ENCODE measurements at regions not wholly inside any gene's neighbourhood (a gene's known extent, or its start where the extent isn't known, plus 50 kb on each side); places are given as distances from the start of the nearest gene placed in this dataset.

- H2BK5ac ChIP-seq (ENCODE audit: insufficient read length, low read length): no peak overlapping the region
- H3T11ph ChIP-seq (ENCODE audit: low read length): no peak overlapping the region
- H3K56ac ChIP-seq (ENCODE audit: insufficient read length, low read depth, low read length): no peak overlapping the region
- H3K79me1 ChIP-seq (ENCODE audit: insufficient read depth, low read depth, low read length, poor library complexity, severe bottlenecking): no peaks in the 10 kb centered on the region
- Mint-ChIP-seq H3K27me3 (ENCODE audit: low read depth) (no peaks in the 10 kb centered on the region), H3K4me3 (no peak overlapping the region), H3K36me3 (ENCODE audit: insufficient read depth in 1 of 3, low read depth in 3 of 3) (peaks cover 0 to 2% (median 0%) of the 10 kb centered on the region in 3 experiments; a peak in 2 of 7 replicates), H3K27ac (no peak overlapping the region), H3K9me3 (peaks cover 0 to 6% of the 10 kb centered on the region in 2 experiments; a peak in 3 of 5 replicates), H3K4me1 (no peaks in the 10 kb centered on the region)
- no peak overlapping the region for H4K91ac ChIP-seq (ENCODE audit: insufficient read length, low read depth, low read length)
- no peak overlapping the region for H4K5ac ChIP-seq (ENCODE audit: insufficient read length, low read depth, low read length)
- DNase-seq: no peak
- no peak overlapping the region for H2BK120ac ChIP-seq (ENCODE audit: low read depth, low read length, poor library complexity, severe bottlenecking)
- no peak overlapping the region for H3K18ac ChIP-seq (ENCODE audit: insufficient read length, low read depth, low read length)
- H2AK5ac ChIP-seq (ENCODE audit: insufficient read length, low read length): no peak overlapping the region
- H3K23ac ChIP-seq (ENCODE audit: insufficient read length, low read depth, low read length): no peak overlapping the region
- no peak overlapping the region for H3K9ac ChIP-seq (ENCODE audit: extremely low read depth, insufficient read length, low read length)
- H3K27ac ChIP-seq (ENCODE audit: insufficient read length, low read depth, low read length): no peak overlapping the region
- no peak overlapping the region for H2BK20ac ChIP-seq (ENCODE audit: low read depth, low read length, poor library complexity, severe bottlenecking)
- no peak overlapping the region for H4K8ac ChIP-seq (replicated peaks; ENCODE audit: insufficient read length, low read depth, low read length)
- H3K27me3 ChIP-seq (ENCODE audit: insufficient read depth, low read length): no peaks in the 10 kb centered on the region
- no peaks in the 10 kb centered on the region for H3K9me3 ChIP-seq (ENCODE audit: control insufficient read depth, low read depth, low read length)
- H3K23me2 ChIP-seq (ENCODE audit: insufficient read length, low read depth, low read length, poor library complexity, severe bottlenecking): no peaks in the 10 kb centered on the region
- H2AFZ ChIP-seq (ENCODE audit: low read length): no peak overlapping the region
- no peak overlapping the region for H2BK15ac ChIP-seq (ENCODE audit: low read depth, low read length)
- H4K20me1 ChIP-seq (ENCODE audit: control insufficient read depth, insufficient read depth, insufficient read length): no peaks in the 10 kb centered on the region
- no peak overlapping the region for H3K14ac ChIP-seq (ENCODE audit: insufficient read depth, low read length)
- H3K4me1 ChIP-seq (ENCODE audit: insufficient read depth, low read length): no peaks in the 10 kb centered on the region
- H3K4me2 ChIP-seq (ENCODE audit: insufficient read depth, insufficient read length, low read length): no peak overlapping the region
- no peak overlapping the region for H3K4ac ChIP-seq (ENCODE audit: low read depth, low read length)
- H3K79me2 ChIP-seq (ENCODE audit: insufficient read depth, low read length): no peaks in the 10 kb centered on the region
- TF ChIP-seq, protein P1, sequence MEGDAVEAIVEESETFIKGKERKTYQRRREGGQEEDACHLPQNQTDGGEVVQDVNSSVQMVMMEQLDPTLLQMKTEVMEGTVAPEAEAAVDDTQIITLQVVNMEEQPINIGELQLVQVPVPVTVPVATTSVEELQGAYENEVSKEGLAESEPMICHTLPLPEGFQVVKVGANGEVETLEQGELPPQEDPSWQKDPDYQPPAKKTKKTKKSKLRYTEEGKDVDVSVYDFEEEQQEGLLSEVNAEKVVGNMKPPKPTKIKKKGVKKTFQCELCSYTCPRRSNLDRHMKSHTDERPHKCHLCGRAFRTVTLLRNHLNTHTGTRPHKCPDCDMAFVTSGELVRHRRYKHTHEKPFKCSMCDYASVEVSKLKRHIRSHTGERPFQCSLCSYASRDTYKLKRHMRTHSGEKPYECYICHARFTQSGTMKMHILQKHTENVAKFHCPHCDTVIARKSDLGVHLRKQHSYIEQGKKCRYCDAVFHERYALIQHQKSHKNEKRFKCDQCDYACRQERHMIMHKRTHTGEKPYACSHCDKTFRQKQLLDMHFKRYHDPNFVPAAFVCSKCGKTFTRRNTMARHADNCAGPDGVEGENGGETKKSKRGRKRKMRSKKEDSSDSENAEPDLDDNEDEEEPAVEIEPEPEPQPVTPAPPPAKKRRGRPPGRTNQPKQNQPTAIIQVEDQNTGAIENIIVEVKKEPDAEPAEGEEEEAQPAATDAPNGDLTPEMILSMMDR (conservative IDR thresholded peaks at IDR 0.05): no peak
- no peak overlapping the region for H2BK12ac ChIP-seq (ENCODE audit: insufficient read length, low read depth, low read length)
Measured at GRCh38 chr4:33878710-33879109, 2365.6 kb downstream of the ARAP2 start.

All from H9 (cell line).